ENCODE measurements at regions not wholly inside any gene's neighbourhood (a gene's known extent, or its start where the extent isn't known, plus 50 kb on each side); places are given as distances from the start of the nearest gene placed in this dataset.

DNA sequence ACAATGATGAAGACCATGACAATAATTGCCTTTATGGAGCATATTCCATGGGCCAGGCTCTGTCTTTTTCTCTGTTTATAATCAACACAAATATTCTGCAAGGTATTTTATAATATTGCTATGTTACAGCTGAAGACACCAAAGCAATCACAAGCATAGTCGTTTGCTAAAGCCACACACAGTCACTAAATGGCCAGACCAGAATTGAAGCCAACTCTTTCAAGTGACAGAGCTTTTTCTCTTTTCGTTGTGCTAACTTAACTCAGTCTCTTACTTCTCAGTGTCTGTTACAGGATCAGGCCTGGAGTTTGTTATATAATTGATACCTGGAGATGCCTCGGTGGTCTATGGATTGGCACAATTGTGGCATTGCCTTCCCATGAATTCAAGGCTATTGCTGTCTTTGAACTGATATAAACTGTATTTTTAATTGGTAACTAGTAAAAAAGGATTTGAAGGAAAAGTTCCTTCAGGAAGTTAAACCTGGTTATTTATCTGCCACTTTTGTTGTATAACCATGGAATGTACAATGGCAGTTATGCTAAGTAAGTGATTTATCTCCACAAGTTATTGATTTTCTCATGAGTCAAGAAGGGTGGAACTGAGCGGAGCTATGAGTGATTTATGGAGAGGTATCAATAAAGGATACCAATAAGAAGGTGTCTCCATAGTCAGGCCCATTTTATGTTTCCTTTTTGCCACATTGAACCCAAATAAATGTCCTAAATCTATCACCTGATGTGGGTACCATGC lies 67.6 kb downstream of the PFDN4 start:
- ATAC-seq (no peak), DNase-seq (ENCODE audit: low spot score) (no peak)
- Mint-ChIP-seq H3K4me1 (peaks cover 10% of the 10 kb centered on the region), H3K9me3 (no peaks in the 10 kb centered on the region), H3K27ac (no peak overlapping the region), H3K27me3 (ENCODE audit: low read depth) (no peaks in the 10 kb centered on the region), H3K4me3 (no peak overlapping the region), H3K36me3 (no peaks in the 10 kb centered on the region)
- ChIA-PET POLR2A (no interaction called here), CTCF (no interaction called here)
- no peak for TF ChIP-seq IRF2 (CRISPR knock-in tag; IDR thresholded peaks at IDR 0.05; ENCODE audit: borderline replicate concordance, low read depth)
- TF ChIP-seq, protein P1, sequence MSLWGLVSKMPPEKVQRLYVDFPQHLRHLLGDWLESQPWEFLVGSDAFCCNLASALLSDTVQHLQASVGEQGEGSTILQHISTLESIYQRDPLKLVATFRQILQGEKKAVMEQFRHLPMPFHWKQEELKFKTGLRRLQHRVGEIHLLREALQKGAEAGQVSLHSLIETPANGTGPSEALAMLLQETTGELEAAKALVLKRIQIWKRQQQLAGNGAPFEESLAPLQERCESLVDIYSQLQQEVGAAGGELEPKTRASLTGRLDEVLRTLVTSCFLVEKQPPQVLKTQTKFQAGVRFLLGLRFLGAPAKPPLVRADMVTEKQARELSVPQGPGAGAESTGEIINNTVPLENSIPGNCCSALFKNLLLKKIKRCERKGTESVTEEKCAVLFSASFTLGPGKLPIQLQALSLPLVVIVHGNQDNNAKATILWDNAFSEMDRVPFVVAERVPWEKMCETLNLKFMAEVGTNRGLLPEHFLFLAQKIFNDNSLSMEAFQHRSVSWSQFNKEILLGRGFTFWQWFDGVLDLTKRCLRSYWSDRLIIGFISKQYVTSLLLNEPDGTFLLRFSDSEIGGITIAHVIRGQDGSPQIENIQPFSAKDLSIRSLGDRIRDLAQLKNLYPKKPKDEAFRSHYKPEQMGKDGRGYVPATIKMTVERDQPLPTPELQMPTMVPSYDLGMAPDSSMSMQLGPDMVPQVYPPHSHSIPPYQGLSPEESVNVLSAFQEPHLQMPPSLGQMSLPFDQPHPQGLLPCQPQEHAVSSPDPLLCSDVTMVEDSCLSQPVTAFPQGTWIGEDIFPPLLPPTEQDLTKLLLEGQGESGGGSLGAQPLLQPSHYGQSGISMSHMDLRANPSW (CRISPR knock-in tag; conservative IDR thresholded peaks at IDR 0.05; ENCODE audit: low read depth), result no peak
- TF ChIP-seq GABPB1 (CRISPR knock-in tag; IDR thresholded peaks at IDR 0.05), result no peak
- no peak for TF ChIP-seq ZBTB21 (CRISPR knock-in tag; IDR thresholded peaks at IDR 0.05; ENCODE audit: borderline replicate concordance)
- no peak for TF ChIP-seq GTF2I (CRISPR knock-in tag; conservative IDR thresholded peaks at IDR 0.05)
- TF ChIP-seq, protein P2, sequence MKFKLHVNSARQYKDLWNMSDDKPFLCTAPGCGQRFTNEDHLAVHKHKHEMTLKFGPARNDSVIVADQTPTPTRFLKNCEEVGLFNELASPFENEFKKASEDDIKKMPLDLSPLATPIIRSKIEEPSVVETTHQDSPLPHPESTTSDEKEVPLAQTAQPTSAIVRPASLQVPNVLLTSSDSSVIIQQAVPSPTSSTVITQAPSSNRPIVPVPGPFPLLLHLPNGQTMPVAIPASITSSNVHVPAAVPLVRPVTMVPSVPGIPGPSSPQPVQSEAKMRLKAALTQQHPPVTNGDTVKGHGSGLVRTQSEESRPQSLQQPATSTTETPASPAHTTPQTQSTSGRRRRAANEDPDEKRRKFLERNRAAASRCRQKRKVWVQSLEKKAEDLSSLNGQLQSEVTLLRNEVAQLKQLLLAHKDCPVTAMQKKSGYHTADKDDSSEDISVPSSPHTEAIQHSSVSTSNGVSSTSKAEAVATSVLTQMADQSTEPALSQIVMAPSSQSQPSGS (CRISPR knock-in tag; IDR thresholded peaks at IDR 0.05; ENCODE audit: borderline replicate concordance, low read depth), result no peak

DNA sequence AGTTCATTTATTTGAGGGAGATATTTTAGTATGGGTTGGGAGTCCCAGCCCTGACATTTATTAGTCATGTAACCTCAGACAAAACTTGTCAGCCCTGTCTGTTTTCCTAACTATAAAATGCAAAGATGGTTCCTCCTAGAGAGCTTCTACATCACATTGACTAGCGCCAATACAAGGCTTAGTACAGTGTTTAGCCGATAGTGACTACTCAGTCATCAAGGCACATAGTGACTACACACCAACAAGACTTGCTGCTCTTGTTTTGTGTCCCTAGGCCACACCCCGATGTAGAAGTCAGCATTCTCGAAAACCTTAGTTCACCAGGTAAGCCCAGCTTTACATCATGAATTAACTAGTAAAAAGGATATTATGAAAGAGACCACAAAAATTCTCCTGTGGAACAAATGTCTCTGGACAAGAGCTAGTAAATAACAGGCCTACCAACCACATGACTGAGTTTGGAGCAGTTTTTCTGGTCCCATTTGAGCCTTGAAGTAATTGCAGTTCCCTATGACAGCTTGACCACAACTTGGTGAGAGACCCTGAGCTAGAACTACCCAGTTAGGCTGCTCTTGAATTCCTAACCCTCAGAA lies 68.8 kb downstream of the PFDN4 start:
- H3K27ac Mint-ChIP-seq, result no peak overlapping the region
- POLR2A ChIA-PET, result no interaction called here
- H3K4me1 Mint-ChIP-seq, result peaks cover 10% of the 10 kb centered on the region
- CTCF ChIA-PET, result no interaction called here
- ATAC-seq (no peak), DNase-seq (ENCODE audit: low spot score) (no peak)
- H3K4me3 Mint-ChIP-seq, result no peak overlapping the region
- no peaks in the 10 kb centered on the region for H3K27me3 Mint-ChIP-seq (ENCODE audit: low read depth)
- TF ChIP-seq FOXK1 (CRISPR knock-in tag; IDR thresholded peaks at IDR 0.05) (no peak), FOXJ3 (CRISPR knock-in tag; IDR thresholded peaks at IDR 0.05; ENCODE audit: borderline replicate concordance) (no peak), KAT7 (CRISPR knock-in tag; IDR thresholded peaks at IDR 0.05; ENCODE audit: borderline replicate concordance) (no peak), JUN (CRISPR knock-in tag; IDR thresholded peaks at IDR 0.05) (no peak), ZNF396 (CRISPR knock-in tag; IDR thresholded peaks at IDR 0.05; ENCODE audit: borderline replicate concordance) (no peak), GTF2I (CRISPR knock-in tag; conservative IDR thresholded peaks at IDR 0.05) (no peak), ZNF121 (CRISPR knock-in tag; IDR thresholded peaks at IDR 0.05) (no peak), ELF4 (CRISPR knock-in tag; IDR thresholded peaks at IDR 0.05; ENCODE audit: low read depth) (no peak), FOXP1 (CRISPR knock-in tag; IDR thresholded peaks at IDR 0.05; ENCODE audit: borderline replicate concordance) (no peak), GABPB1 (CRISPR knock-in tag; IDR thresholded peaks at IDR 0.05) (no peak), NR2C2 (CRISPR knock-in tag; IDR thresholded peaks at IDR 0.05) (no peak)
- TF ChIP-seq, protein P3, sequence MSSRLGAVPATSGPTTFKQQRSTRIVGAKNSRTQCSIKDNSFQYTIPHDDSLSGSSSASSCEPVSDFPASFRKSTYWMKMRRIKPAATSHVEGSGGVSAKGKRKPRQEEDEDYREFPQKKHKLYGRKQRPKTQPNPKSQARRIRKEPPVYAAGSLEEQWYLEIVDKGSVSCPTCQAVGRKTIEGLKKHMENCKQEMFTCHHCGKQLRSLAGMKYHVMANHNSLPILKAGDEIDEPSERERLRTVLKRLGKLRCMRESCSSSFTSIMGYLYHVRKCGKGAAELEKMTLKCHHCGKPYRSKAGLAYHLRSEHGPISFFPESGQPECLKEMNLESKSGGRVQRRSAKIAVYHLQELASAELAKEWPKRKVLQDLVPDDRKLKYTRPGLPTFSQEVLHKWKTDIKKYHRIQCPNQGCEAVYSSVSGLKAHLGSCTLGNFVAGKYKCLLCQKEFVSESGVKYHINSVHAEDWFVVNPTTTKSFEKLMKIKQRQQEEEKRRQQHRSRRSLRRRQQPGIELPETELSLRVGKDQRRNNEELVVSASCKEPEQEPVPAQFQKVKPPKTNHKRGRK (CRISPR knock-in tag; IDR thresholded peaks at IDR 0.05; ENCODE audit: borderline replicate concordance), result no peak
- TF ChIP-seq, protein P1 (CRISPR knock-in tag; conservative IDR thresholded peaks at IDR 0.05; ENCODE audit: low read depth), result no peak
- TF ChIP-seq, protein P4, sequence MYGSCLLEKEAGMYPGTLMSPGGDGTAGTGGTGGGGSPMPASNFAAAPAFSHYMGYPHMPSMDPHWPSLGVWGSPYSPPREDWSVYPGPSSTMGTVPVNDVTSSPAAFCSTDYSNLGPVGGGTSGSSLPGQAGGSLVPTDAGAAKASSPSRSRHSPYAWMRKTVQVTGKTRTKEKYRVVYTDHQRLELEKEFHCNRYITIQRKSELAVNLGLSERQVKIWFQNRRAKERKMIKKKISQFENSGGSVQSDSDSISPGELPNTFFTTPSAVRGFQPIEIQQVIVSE (CRISPR knock-in tag; IDR thresholded peaks at IDR 0.05; ENCODE audit: borderline replicate concordance), result no peak
- no peaks in the 10 kb centered on the region for H3K9me3 Mint-ChIP-seq
- no peaks in the 10 kb centered on the region for H3K36me3 Mint-ChIP-seq
